Cardiac fibroblast (primary cell): ENCODE measurements at regions not wholly inside any gene's neighbourhood (a gene's known extent, or its start where the extent isn't known, plus 50 kb on each side); places are given as distances from the start of the nearest gene placed in this dataset.

Experiments
- DNase-seq, 2 donors: peaks; one replicate each; pipeline versions ENCODE4 v3.0.0 to v3.0.0-alpha.2; 2010; ENCODE audit warnings: low read depth in 2 of 2
- H3K4me3 ChIP-seq, 2 donors: replicated peaks in 1 of 2; 1 replicate in 1 of 2; 2 replicates in 1 of 2; pipeline ENCODE4 v1.5.1; 2011; ENCODE audit warnings: low read depth in 2 of 2, low read length in 2 of 2, mild to moderate bottlenecking in 2 of 2, moderate library complexity in 1 of 2
- CTCF ChIP-seq: IDR thresholded peaks from one replicate; pipeline ENCODE4 v1.5.1; 2011; ENCODE audit warnings: low read depth, mild to moderate bottlenecking, low read length, inconsistent platforms

- TF ChIP-seq CTCF, result no peak
- H3K4me3 ChIP-seq, result no peak overlapping the region
- DNase-seq, result no peak
These were observed 272.5 kb upstream of the SOX4 start for GRCh38 chr6:21321076-21321475.

- TF ChIP-seq CTCF, result no peak
- no peak for DNase-seq
- no peak overlapping the region for H3K4me3 ChIP-seq
These were observed 272.0 kb upstream of the SOX4 start for GRCh38 chr6:21321531-21321930.

DNA sequence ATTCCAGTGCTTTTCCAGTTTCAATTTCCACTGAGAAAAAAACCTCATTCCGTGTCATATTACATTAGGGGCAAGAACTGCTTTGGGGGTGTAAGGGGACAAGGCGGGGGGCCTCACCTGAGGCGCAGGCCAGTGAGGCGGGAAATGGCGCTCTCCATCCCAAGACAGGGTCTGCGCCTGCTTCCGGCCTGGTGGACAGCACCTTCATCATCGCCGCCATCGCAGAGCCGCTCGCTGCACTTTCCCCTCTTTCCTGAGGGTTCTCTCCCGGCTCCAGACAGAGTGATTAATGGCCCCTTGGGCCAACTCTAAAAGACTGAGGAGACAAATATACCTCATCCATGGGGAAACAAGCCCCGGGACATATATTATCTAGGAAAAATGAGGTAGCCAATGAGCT, 270.0 kb upstream of the SOX4 start:
- no peak for DNase-seq
- no peak for TF ChIP-seq CTCF
- H3K4me3 ChIP-seq, result no peak overlapping the region

DNA sequence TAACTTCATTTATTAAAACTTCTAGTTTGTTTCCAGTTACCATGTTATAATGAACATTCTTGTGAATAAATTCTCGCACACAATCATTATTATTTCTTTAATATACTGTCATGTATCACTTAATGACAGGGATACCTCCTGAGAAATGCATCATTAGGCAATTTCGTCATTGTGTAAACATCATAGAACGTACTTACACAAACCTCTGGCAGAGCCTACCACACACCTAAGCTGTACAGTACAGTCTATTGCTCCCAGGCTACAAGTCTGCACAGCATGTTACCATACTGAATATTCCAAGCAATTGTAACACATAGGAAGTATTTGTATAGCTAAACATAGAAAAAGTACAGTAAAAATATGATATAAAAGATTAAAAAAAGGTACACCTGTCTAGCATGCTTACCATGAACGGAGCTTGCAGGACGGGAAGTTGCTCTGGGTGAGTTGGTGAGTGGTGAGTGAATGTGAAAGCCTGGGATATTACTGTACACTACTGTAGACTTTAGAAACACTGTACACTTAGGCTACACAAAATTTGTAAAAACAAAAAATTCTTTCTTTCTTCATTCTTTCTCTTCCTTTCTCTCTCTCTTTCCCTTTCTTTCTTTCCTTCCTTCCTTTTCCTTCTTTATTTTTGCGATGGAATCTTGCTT, 268.2 kb upstream of the SOX4 start:
- no peak overlapping the region for H3K4me3 ChIP-seq
- no peak for TF ChIP-seq CTCF
- DNase-seq, result no peak

GRCh38 chr6:21327326-21328112, 266.0 kb upstream of the SOX4 start:
- TF ChIP-seq CTCF, result no peak

GRCh38 chr6:21331235-21331634, 262.3 kb upstream of the SOX4 start:
- TF ChIP-seq CTCF, result no peak
- H3K4me3 ChIP-seq, result no peak overlapping the region
- DNase-seq, result peak in 1 of 2 donors; percentile 46

More at GRCh38 chr6:21327326-21328112, 266.0 kb upstream of the SOX4 start:
- no peak for DNase-seq
- no peak overlapping the region for H3K4me3 ChIP-seq
